Rectal smooth muscle tissue (tissue), 1 donor: ENCODE measurements at regions not wholly inside any gene's neighbourhood (a gene's known extent, or its start where the extent isn't known, plus 50 kb on each side); places are given as distances from the start of the nearest gene placed in this dataset.
"Not testable (repeated sequence)": the region's sequence is repeated elsewhere in the genome, so short reads cannot be mapped to it uniquely, and the experiment has no call there.

Experiments
- H3K27ac ChIP-seq: one replicate; pipeline ENCODE4 v1.7.0; 2013; ENCODE audit warnings: low read depth, low read length, inconsistent platforms
- H3K27me3 ChIP-seq: one replicate; pipeline ENCODE4 v1.7.0; 2013; ENCODE audit warnings: low read length; ENCODE audit not compliant: control insufficient read depth, insufficient read depth
- H3K36me3 ChIP-seq: one replicate; pipeline ENCODE4 v1.7.0; 2013; ENCODE audit warnings: low read length; ENCODE audit not compliant: control insufficient read depth, insufficient read depth
- H3K4me1 ChIP-seq: one replicate; pipeline ENCODE4 v1.7.0; 2013; ENCODE audit warnings: low read length; ENCODE audit not compliant: control insufficient read depth, insufficient read depth
- H3K4me3 ChIP-seq: one replicate; pipeline ENCODE4 v1.7.0; 2013; ENCODE audit warnings: low read length
- H3K9ac ChIP-seq: one replicate; pipeline ENCODE4 v1.7.0; 2013; ENCODE audit warnings: low read length

GRCh38 chr5:111932199-111932598, 175.2 kb upstream of the NREP start:
- no peak overlapping the region for H3K27ac ChIP-seq
- no peak overlapping the region for H3K4me3 ChIP-seq
- H3K4me1 ChIP-seq = peaks cover 6% of the 10 kb centered on the region
- no peaks in the 10 kb centered on the region for H3K27me3 ChIP-seq
- H3K9ac ChIP-seq = no peak overlapping the region
- H3K36me3 ChIP-seq = no peaks in the 10 kb centered on the region

- H3K27ac ChIP-seq = no peak overlapping the region
- H3K4me1 ChIP-seq = peaks cover 6% of the 10 kb centered on the region
- no peaks in the 10 kb centered on the region for H3K27me3 ChIP-seq
- H3K4me3 ChIP-seq = no peak overlapping the region
- no peaks in the 10 kb centered on the region for H3K36me3 ChIP-seq
- no peak overlapping the region for H3K9ac ChIP-seq
Observed at GRCh38 chr5:111931655-111932054, 174.7 kb upstream of the NREP start.

GRCh38 chr5:111930905-111931461, 174.0 kb upstream of the NREP start:
- Histone ChIP-seq H3K4me1 (peaks cover 6% of the 10 kb centered on the region), H3K27ac (no peak overlapping the region), H3K36me3 (no peaks in the 10 kb centered on the region)

GRCh38 chr5:111930449-111930848, 173.5 kb upstream of the NREP start:
- peaks cover 6% of the 10 kb centered on the region for H3K4me1 ChIP-seq
- no peak overlapping the region for H3K27ac ChIP-seq
- no peaks in the 10 kb centered on the region for H3K36me3 ChIP-seq
- no peak overlapping the region for H3K9ac ChIP-seq
- no peaks in the 10 kb centered on the region for H3K27me3 ChIP-seq
- H3K4me3 ChIP-seq = no peak overlapping the region

More at GRCh38 chr5:111930905-111931461, 174.0 kb upstream of the NREP start:
- Histone ChIP-seq H3K4me3 (no peak overlapping the region), H3K9ac (no peak overlapping the region), H3K27me3 (no peaks in the 10 kb centered on the region)

- H3K36me3 ChIP-seq = no peaks in the 10 kb centered on the region
- no peak overlapping the region for H3K4me3 ChIP-seq
- no peak overlapping the region for H3K27ac ChIP-seq
- peaks cover 6% of the 10 kb centered on the region for H3K4me1 ChIP-seq
- no peaks in the 10 kb centered on the region for H3K27me3 ChIP-seq
- no peak overlapping the region for H3K9ac ChIP-seq
Observed at GRCh38 chr5:111929867-111930266, 172.9 kb upstream of the NREP start.

GRCh38 chr5:111929261-111929660, 172.3 kb upstream of the NREP start:
- Histone ChIP-seq H3K9ac (no peak overlapping the region), H3K27me3 (no peaks in the 10 kb centered on the region), H3K36me3 (no peaks in the 10 kb centered on the region), H3K4me3 (no peak overlapping the region), H3K27ac (no peak overlapping the region), H3K4me1 (peaks cover 6% of the 10 kb centered on the region)

- H3K27ac ChIP-seq = no peak overlapping the region
Observed at GRCh38 chr5:111928511-111928910, 171.5 kb upstream of the NREP start.

GRCh38 chr5:111927191-111927590, 170.2 kb upstream of the NREP start:
- Histone ChIP-seq H3K27me3 (no peaks in the 10 kb centered on the region), H3K4me3 (no peak overlapping the region)

More at GRCh38 chr5:111928511-111928910, 171.5 kb upstream of the NREP start:
- no peaks in the 10 kb centered on the region for H3K27me3 ChIP-seq
- H3K9ac ChIP-seq = no peak overlapping the region
- no peak overlapping the region for H3K4me3 ChIP-seq
- peaks cover 6% of the 10 kb centered on the region for H3K4me1 ChIP-seq
- H3K36me3 ChIP-seq = no peaks in the 10 kb centered on the region

GRCh38 chr5:111926026-111926425, 169.0 kb upstream of the NREP start:
- Histone ChIP-seq H3K4me3 (no peak overlapping the region), H3K4me1 (no peaks in the 10 kb centered on the region), H3K36me3 (no peaks in the 10 kb centered on the region), H3K27ac (no peak overlapping the region), H3K27me3 (no peaks in the 10 kb centered on the region), H3K9ac (no peak overlapping the region)

More at GRCh38 chr5:111927191-111927590, 170.2 kb upstream of the NREP start:
- H3K4me1 ChIP-seq = no peaks in the 10 kb centered on the region
- no peak overlapping the region for H3K9ac ChIP-seq
- no peaks in the 10 kb centered on the region for H3K36me3 ChIP-seq
- no peak overlapping the region for H3K27ac ChIP-seq

GRCh38 chr5:111922344-111922743, 165.3 kb upstream of the NREP start:
- Histone ChIP-seq H3K27ac (no peak overlapping the region), H3K27me3 (no peaks in the 10 kb centered on the region), H3K4me1 (no peaks in the 10 kb centered on the region), H3K4me3 (no peak overlapping the region), H3K9ac (no peak overlapping the region), H3K36me3 (no peaks in the 10 kb centered on the region)

GRCh38 chr5:111921691-111922090, 164.7 kb upstream of the NREP start:
- not testable (repeated sequence) for H3K36me3 ChIP-seq, H3K4me1 ChIP-seq, H3K4me3 ChIP-seq, H3K27me3 ChIP-seq, H3K9ac ChIP-seq, H3K27ac ChIP-seq

- no peak overlapping the region for H3K27ac ChIP-seq
- no peak overlapping the region for H3K9ac ChIP-seq
- no peaks in the 10 kb centered on the region for H3K36me3 ChIP-seq
- H3K4me3 ChIP-seq = no peak overlapping the region
- no peaks in the 10 kb centered on the region for H3K4me1 ChIP-seq
- H3K27me3 ChIP-seq = no peaks in the 10 kb centered on the region
Observed at GRCh38 chr5:111914966-111915636, 158.1 kb upstream of the NREP start.

- no peaks in the 10 kb centered on the region for H3K4me1 ChIP-seq
- H3K27ac ChIP-seq = no peak overlapping the region
- no peaks in the 10 kb centered on the region for H3K36me3 ChIP-seq
- H3K27me3 ChIP-seq = no peaks in the 10 kb centered on the region
- no peak overlapping the region for H3K9ac ChIP-seq
- H3K4me3 ChIP-seq = no peak overlapping the region
Observed at GRCh38 chr5:111902436-111902835, 145.4 kb upstream of the NREP start.
